PC-9 (cell line): ENCODE measurements at regions not wholly inside any gene's neighbourhood (a gene's known extent, or its start where the extent isn't known, plus 50 kb on each side); places are given as distances from the start of the nearest gene placed in this dataset.

Experiments
- EZH2 ChIP-seq: fragments of 200-600 bp; sonication (generic); IDR thresholded peaks from 2 replicates; pipeline ENCODE4 v1.8.0; 2017; ENCODE audit warnings: antibody characterized with exemption, low read depth
- TF ChIP-seq, protein P1 (sequence below): fragments of 200-600 bp; sonication (generic); conservative IDR thresholded peaks from 2 replicates; pipeline ENCODE4 v1.6.1; 2017; ENCODE audit warnings: mixed run types, antibody characterized with exemption, mild to moderate bottlenecking, moderate library complexity

DNA sequence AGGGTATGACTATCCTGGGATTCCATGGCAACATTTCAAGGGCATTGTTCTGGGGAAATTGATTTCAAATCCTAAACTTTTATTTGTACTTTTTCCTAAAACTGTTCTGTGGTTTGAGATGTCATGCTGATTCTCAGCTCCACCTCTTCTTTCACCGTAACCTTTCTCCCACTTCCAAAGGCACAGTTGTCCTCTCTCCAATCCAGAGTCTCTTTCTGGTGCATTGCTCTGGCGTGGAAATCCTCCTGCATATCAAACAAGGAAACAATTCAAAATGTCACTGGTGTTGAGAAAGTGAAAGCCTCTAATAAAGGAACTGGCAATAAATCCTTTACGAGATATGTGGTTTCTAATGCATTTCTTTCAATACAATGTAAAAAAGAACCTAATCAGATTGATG lies 155.1 kb upstream of the CDH2 start:
- TF ChIP-seq, protein P1, sequence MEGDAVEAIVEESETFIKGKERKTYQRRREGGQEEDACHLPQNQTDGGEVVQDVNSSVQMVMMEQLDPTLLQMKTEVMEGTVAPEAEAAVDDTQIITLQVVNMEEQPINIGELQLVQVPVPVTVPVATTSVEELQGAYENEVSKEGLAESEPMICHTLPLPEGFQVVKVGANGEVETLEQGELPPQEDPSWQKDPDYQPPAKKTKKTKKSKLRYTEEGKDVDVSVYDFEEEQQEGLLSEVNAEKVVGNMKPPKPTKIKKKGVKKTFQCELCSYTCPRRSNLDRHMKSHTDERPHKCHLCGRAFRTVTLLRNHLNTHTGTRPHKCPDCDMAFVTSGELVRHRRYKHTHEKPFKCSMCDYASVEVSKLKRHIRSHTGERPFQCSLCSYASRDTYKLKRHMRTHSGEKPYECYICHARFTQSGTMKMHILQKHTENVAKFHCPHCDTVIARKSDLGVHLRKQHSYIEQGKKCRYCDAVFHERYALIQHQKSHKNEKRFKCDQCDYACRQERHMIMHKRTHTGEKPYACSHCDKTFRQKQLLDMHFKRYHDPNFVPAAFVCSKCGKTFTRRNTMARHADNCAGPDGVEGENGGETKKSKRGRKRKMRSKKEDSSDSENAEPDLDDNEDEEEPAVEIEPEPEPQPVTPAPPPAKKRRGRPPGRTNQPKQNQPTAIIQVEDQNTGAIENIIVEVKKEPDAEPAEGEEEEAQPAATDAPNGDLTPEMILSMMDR: no peak
- TF ChIP-seq EZH2: no peak
